CD14-positive monocyte (primary cell): ENCODE measurements at regions not wholly inside any gene's neighbourhood (a gene's known extent, or its start where the extent isn't known, plus 50 kb on each side); places are given as distances from the start of the nearest gene placed in this dataset.

Experiments used
- DNase-seq, 3 donors: peaks; one replicate each; pipeline ENCODE4 v3.0.0-alpha.2; 2011 to 2022
- H2AFZ ChIP-seq: 2 replicates; pipeline ENCODE4 v1.6.0; 2012; ENCODE audit warnings: mild to moderate bottlenecking, low read depth, low read length, inconsistent platforms; ENCODE audit not compliant: insufficient read depth, poor library complexity, severe bottlenecking
- H3K27ac ChIP-seq, 2 donors: 1 replicate in 1 of 2; 2 replicates in 1 of 2; pipeline ENCODE4 v1.5.1; 2012 to 2013; ENCODE audit warnings: low read length in 2 of 2, control low read depth in 1 of 2, inconsistent platforms in 1 of 2, low read depth in 1 of 2, mild to moderate bottlenecking in 1 of 2
- H3K27me3 ChIP-seq, 2 donors: one replicate each; pipeline versions ENCODE4 v1.6.0 to v1.6.1; 2011 to 2013; ENCODE audit warnings: low read length in 2 of 2; ENCODE audit not compliant: control insufficient read depth in 2 of 2, insufficient read depth in 2 of 2
- H3K36me3 ChIP-seq, 2 donors: replicated peaks in 1 of 2; 1 replicate in 1 of 2; 2 replicates in 1 of 2; pipeline versions ENCODE4 v1.5.1 to v1.6.1; 2012 to 2013; ENCODE audit warnings: low read length in 2 of 2, control low read depth in 1 of 2, inconsistent platforms in 1 of 2, mild to moderate bottlenecking in 1 of 2; ENCODE audit not compliant: insufficient read depth in 2 of 2, control insufficient read depth in 1 of 2
- H3K4me1 ChIP-seq, 2 donors: 1 replicate in 1 of 2; 2 replicates in 1 of 2; pipeline versions ENCODE4 v1.5.1 to v1.6.1; 2012 to 2013; ENCODE audit warnings: low read length in 2 of 2, control low read depth in 1 of 2, inconsistent platforms in 1 of 2, mild to moderate bottlenecking in 1 of 2, moderate library complexity in 1 of 2; ENCODE audit not compliant: insufficient read depth in 2 of 2, control insufficient read depth in 1 of 2
- H3K4me2 ChIP-seq: replicated peaks from 2 replicates; pipeline ENCODE3; 2012; ENCODE audit warnings: low read length, moderate library complexity, mild to moderate bottlenecking; ENCODE audit not compliant: poor library complexity, severe bottlenecking; ENCODE audit errors: extremely low read depth
- H3K4me3 ChIP-seq, 3 experiments: fragments of 200-600 bp in 1 of 3; sonication (generic) in 1 of 3; replicated peaks in 1 of 3; 1 replicate in 2 of 3; 2 replicates in 1 of 3; pipeline ENCODE4 v1.5.1; 2011 to 2013; ENCODE audit warnings: low read length in 3 of 3, mild to moderate bottlenecking in 3 of 3, control low read depth in 2 of 3, low read depth in 2 of 3, inconsistent platforms in 1 of 3, moderate library complexity in 1 of 3
- H3K79me2 ChIP-seq: 2 replicates; pipeline ENCODE4 v1.6.0; 2012; ENCODE audit warnings: mild to moderate bottlenecking, control low read depth, inconsistent platforms, low read length, moderate library complexity; ENCODE audit not compliant: insufficient read depth
- H3K9ac ChIP-seq: 2 replicates; pipeline ENCODE4 v1.6.0; 2017; ENCODE audit warnings: low read length, mild to moderate bottlenecking; ENCODE audit not compliant: insufficient read depth, poor library complexity, severe bottlenecking
- H3K9me3 ChIP-seq, 2 donors: replicated peaks in 1 of 2; 1 replicate in 1 of 2; 2 replicates in 1 of 2; pipeline versions ENCODE4 v1.5.1 to v1.6.1; 2012 to 2013; ENCODE audit warnings: low read length in 2 of 2, control low read depth in 1 of 2; ENCODE audit not compliant: control insufficient read depth in 1 of 2, insufficient read depth in 1 of 2
- H4K20me1 ChIP-seq: 2 replicates; pipeline ENCODE4 v1.6.0; 2012; ENCODE audit warnings: mild to moderate bottlenecking, low read length, control low read depth, moderate library complexity; ENCODE audit not compliant: insufficient read depth
- H3K27ac Mint-ChIP-seq, 7 donors: one replicate each; pipeline ENCODE4 v1.8.0; 2020; ENCODE audit warnings: mild to moderate bottlenecking in 7 of 7, mixed read lengths in 7 of 7, moderate library complexity in 6 of 7, inconsistent platforms in 2 of 7
- H3K27me3 Mint-ChIP-seq, 3 donors: one replicate each; pipeline ENCODE4 v1.8.0; 2021 to 2022; ENCODE audit warnings: low read depth in 3 of 3, mild to moderate bottlenecking in 3 of 3, mixed read lengths in 3 of 3, moderate library complexity in 3 of 3, inconsistent platforms in 1 of 3
- H3K36me3 Mint-ChIP-seq, 2 donors: one replicate each; pipeline ENCODE4 v1.8.0; 2020; ENCODE audit warnings: mixed read lengths in 2 of 2, inconsistent platforms in 1 of 2, mild to moderate bottlenecking in 1 of 2
- H3K4me1 Mint-ChIP-seq: one replicate; pipeline ENCODE4 v1.8.0; 2020; ENCODE audit warnings: mild to moderate bottlenecking, mixed read lengths
- H3K4me3 Mint-ChIP-seq, 2 donors: one replicate each; pipeline ENCODE4 v1.8.0; 2020; ENCODE audit warnings: mild to moderate bottlenecking in 2 of 2, mixed read lengths in 2 of 2, moderate library complexity in 1 of 2
- H3K9me3 Mint-ChIP-seq, 7 donors: one replicate each; pipeline ENCODE4 v1.8.0; 2020 to 2022; ENCODE audit warnings: mixed read lengths in 7 of 7, mild to moderate bottlenecking in 6 of 7, moderate library complexity in 6 of 7, inconsistent platforms in 2 of 7
- WGBS: methylation state at CpG from one replicate; pipeline ENCODE4 v1.1.5; 2013; ENCODE audit warnings: missing lambda C conversion rate; ENCODE audit not compliant: insufficient coverage; 5-methylcytosine and 5-hydroxymethylcytosine counted together
- intact Hi-C, 2 donors: fragments of 100-400 bp; cut with micrococcal nuclease; formaldehyde crosslinking; loops; one replicate each; pipeline versions ENCODE4 v1.15.0 to v1.15.1; 2023
- TF ChIP-seq, protein P1 (sequence below): fragments of 200-600 bp; IDR thresholded peaks from one replicate; pipeline ENCODE4 v1.8.0; 2022; ENCODE audit warnings: antibody characterized with exemption, mild to moderate bottlenecking

DNA sequence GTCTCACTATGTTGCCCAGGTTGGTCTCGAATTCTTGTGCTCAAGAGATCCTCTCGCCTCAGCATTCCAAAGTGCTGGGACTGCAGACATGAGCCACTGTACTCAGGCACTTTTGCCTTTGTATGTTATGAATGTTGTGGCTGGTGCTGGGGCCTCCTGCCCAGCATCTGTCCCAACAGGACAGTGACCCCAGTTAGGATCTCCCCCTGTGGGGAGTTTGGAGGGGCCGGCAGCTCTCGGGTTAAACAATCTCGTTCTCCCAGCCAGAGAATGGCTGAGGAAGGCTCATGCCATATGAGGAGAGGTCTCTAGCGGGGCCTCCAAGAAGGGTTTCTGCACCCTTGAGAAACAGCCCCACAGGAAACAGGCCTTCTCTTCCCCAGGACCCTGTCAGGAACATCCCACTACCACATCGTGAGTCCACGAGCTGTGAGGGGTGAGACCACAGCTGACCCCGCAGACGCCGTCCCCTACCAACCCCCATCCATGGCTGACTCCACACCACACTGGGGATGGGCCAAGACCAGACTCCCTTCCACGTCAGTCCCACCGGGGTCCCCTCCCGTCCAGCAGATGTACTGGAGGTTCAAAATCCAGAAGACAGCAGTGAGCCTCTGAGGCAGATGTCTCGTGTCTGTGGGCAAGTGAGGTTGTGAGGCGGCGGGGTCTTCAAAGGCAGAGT, 54.1 kb downstream of the SHANK2 start:
- H3K4me2 ChIP-seq = no peak overlapping the region
- H3K27ac Mint-ChIP-seq = peak overlapping the region in 1 of 7 donors; percentile 15
- H2AFZ ChIP-seq = no peak overlapping the region
- no peak for DNase-seq
- no peak overlapping the region for H3K4me3 ChIP-seq
- no peak overlapping the region for H3K9ac ChIP-seq
- no peak overlapping the region for H3K27ac ChIP-seq
- intact Hi-C loops = no loop called here
- H3K27me3 ChIP-seq = no peaks in the 10 kb centered on the region
- no peaks in the 10 kb centered on the region for H3K4me1 ChIP-seq
- WGBS = 88% methylated on average over 10 of the region's 17 CpGs
- no peaks in the 10 kb centered on the region for H4K20me1 ChIP-seq
- no peaks in the 10 kb centered on the region for H3K9me3 ChIP-seq
- no peaks in the 10 kb centered on the region for H3K36me3 ChIP-seq
- H3K36me3 Mint-ChIP-seq = no peaks in the 10 kb centered on the region
- peaks cover 6% of the 10 kb centered on the region for H3K4me1 Mint-ChIP-seq
- no peaks in the 10 kb centered on the region for H3K79me2 ChIP-seq
- H3K27me3 Mint-ChIP-seq = peaks cover 0 to 8% (median 2%) of the 10 kb centered on the region in 3 donors
- TF ChIP-seq, protein P1, sequence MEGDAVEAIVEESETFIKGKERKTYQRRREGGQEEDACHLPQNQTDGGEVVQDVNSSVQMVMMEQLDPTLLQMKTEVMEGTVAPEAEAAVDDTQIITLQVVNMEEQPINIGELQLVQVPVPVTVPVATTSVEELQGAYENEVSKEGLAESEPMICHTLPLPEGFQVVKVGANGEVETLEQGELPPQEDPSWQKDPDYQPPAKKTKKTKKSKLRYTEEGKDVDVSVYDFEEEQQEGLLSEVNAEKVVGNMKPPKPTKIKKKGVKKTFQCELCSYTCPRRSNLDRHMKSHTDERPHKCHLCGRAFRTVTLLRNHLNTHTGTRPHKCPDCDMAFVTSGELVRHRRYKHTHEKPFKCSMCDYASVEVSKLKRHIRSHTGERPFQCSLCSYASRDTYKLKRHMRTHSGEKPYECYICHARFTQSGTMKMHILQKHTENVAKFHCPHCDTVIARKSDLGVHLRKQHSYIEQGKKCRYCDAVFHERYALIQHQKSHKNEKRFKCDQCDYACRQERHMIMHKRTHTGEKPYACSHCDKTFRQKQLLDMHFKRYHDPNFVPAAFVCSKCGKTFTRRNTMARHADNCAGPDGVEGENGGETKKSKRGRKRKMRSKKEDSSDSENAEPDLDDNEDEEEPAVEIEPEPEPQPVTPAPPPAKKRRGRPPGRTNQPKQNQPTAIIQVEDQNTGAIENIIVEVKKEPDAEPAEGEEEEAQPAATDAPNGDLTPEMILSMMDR = no peak
- no peak overlapping the region for H3K4me3 Mint-ChIP-seq
- no peaks in the 10 kb centered on the region for H3K9me3 Mint-ChIP-seq

DNA sequence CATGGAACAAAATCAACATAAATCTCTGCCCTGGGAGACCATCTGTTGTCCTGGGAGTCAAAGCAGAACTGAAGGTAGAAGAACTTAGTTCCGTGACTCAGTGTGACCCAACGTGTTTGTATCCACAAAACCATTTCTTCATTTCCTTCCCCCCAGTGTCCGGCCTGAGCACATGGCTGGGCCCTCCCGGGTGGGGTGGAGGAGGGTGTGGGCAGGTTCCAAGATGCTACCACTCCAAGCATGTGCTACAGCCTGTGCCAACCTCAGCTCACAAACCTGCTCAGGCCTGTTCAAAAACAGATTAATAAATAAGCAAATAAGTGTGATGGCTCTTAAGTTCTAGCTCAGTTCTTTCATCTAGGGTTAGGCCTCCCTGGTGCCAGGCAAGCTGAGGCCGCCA, 55.3 kb downstream of the SHANK2 start:
- no peak overlapping the region for H3K4me3 ChIP-seq
- no peaks in the 10 kb centered on the region for H4K20me1 ChIP-seq
- no peak overlapping the region for H3K9ac ChIP-seq
- TF ChIP-seq, protein P1 = no peak
- H3K27me3 ChIP-seq = no peaks in the 10 kb centered on the region
- Mint-ChIP-seq H3K4me3 (no peak overlapping the region), H3K36me3 (no peaks in the 10 kb centered on the region), H3K4me1 (peaks cover 6% of the 10 kb centered on the region), H3K27me3 (peaks cover 0 to 9% (median 2%) of the 10 kb centered on the region in 3 donors), H3K9me3 (no peaks in the 10 kb centered on the region), H3K27ac (peak overlapping the region in 1 of 7 donors; percentile 65)
- no peaks in the 10 kb centered on the region for H3K36me3 ChIP-seq
- no CpG with 5 or more reads among the region's 5 CpGs for WGBS
- H3K4me1 ChIP-seq = no peaks in the 10 kb centered on the region
- H3K79me2 ChIP-seq = no peaks in the 10 kb centered on the region
- no peak for DNase-seq
- H3K4me2 ChIP-seq = no peak overlapping the region
- H3K27ac ChIP-seq = no peak overlapping the region
- intact Hi-C loops = no loop called here
- H3K9me3 ChIP-seq = no peaks in the 10 kb centered on the region
- no peak overlapping the region for H2AFZ ChIP-seq
